ENCODE measurements at regions not wholly inside any gene's neighbourhood (a gene's known extent, or its start where the extent isn't known, plus 50 kb on each side); places are given as distances from the start of the nearest gene placed in this dataset.
"Not testable (repeated sequence)": the region's sequence is repeated elsewhere in the genome, so short reads cannot be mapped to it uniquely, and the experiment has no call there.

DNA sequence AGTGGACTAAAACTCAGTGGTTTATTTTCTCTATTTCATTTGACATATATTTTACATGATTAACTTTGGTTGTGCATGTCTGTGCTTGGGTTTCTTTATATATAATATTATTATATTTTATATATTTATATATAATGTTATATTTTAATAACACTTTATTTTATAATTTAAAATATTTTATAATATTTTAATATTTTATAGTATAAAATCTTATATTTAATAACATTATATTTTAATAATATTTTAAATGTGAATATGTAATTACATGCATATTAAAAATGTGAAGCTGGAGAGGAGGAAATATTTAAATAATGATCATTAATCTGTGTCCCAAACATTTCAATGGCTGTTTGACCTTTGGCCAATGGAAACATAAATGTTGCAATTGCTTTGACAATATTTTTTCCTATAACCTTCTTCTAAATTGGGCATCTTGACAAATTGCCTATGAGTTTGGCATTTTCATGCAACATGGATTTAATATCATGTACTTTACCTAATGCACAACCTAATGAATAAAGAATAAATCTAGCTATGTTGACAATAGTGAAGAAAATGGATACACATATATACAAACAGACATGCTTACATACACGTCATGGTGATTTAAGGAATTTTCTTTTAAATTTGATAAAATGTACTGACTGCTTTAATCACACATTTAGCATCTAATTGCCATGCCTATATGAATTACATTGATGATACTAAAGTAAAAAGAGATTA, 607.1 kb downstream of the SLITRK6 start:
- no peak for DNase-seq

- no peak for DNase-seq
Measured at GRCh38 chr13:85186356-85187045, 612.7 kb downstream of the SLITRK6 start.

DNA sequence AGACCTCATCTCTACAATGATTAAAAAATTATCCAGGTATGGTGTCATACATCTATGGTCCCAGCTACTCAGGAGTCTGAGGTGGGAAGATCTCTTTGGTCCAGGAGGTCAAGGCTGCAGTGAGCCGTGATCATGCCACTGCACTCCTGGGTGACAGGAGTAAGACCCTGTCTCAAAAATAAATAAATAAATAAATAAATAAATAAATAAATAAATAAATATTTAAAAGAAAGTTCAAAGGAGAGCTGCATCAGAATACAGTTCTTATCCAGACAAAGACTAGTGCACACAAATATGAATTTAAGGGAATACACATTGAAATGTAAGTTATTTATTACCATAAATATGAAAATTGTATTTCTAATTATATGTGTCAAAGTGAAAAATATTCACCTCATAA, 624.9 kb downstream of the SLITRK6 start:
- no peak for DNase-seq

GRCh38 chr13:85170372-85170771, 628.8 kb downstream of the SLITRK6 start:
- DNase-seq = no peak

DNA sequence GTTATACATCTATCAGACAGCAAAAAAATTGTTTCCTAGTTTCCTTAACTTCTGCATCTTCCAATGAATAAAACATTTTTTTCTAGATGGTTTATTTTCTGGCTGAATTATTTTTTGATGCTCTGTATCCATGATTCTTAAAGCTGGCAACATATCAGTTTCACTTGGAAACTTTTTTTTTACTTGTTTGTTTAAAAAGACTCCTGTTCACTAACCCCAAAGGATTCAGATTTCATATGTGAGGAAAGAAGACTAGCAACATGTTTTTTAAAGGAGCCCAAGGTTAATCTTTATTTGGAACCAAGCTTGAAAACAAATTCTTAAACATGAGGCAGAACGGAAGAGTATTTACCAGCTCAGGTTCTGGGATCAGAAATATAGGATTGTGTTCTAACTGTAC, 632.3 kb downstream of the SLITRK6 start:
- DNase-seq = no peak

- DNase-seq = no peak
Measured at GRCh38 chr13:85163063-85163462, 636.2 kb downstream of the SLITRK6 start.

DNA sequence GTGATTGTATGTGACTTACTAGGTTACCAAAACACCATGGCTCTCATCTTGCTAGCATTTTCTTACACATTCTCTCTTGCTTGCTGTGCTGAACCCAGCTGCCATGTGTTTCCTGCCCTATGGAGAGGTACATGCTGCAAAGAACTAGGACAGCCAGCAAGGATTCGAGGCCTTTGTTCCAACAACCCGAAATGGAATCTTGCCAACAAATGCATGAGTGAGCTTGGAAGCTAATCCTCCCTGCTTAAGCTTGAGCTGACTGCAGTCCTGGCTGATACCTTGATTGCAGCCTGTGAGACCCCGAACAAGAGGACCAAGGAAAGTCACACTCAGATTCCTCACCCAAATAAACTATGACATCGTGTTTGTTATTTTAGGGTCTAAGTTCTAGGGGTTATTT, 651.2 kb downstream of the SLITRK6 start:
- no peak for DNase-seq

DNA sequence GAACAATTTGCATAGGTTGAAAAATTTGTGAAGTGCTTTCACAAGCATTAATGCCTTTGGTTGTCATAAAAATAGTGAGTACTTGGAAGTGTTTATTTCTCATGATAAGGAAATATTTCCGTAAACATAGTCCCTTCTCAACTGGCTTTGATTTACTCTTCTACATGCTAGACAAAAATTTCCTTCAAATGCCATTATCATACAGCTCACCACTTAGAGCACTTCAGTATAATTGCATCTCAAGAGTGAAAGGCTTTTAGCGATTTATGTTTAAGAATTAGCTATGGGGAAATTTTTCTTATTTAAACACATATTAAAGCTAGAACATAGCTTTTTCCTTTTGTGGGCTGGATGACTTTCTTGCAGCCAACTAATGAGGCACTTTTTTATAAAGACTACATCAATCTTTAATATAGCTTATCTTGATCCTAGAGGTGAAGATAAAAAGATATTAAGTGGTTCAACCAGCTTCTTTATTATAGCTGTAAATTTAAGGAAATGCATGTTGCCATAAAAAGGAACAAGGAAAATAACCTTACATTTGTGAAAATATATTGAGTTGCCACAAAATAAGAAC, 656.8 kb downstream of the SLITRK6 start:
- DNase-seq = no peak

GRCh38 chr13:85141401-85141800, 657.8 kb downstream of the SLITRK6 start:
- DNase-seq = no peak

DNA sequence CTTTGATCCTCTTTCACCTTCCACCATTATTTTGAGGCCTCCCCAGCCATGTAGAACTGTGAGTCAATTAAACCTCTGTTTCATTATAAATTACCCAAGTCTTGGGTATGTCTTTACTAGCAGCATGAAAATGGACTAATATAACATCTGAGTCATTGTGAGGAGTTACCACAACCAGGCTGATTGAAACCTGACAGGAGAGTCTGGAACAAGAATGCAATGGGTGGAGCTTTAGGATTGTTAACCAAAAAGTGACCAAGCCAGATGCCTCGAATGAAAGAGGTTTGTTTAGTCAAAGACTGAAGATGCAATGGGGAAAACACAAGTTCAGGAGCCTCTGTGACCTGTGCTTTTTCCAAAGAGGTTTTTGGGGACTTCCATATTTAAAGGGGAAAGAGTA, 659.0 kb downstream of the SLITRK6 start:
- no peak for DNase-seq

GRCh38 chr13:85137516-85137915, 661.7 kb downstream of the SLITRK6 start:
- no peak for DNase-seq

DNA sequence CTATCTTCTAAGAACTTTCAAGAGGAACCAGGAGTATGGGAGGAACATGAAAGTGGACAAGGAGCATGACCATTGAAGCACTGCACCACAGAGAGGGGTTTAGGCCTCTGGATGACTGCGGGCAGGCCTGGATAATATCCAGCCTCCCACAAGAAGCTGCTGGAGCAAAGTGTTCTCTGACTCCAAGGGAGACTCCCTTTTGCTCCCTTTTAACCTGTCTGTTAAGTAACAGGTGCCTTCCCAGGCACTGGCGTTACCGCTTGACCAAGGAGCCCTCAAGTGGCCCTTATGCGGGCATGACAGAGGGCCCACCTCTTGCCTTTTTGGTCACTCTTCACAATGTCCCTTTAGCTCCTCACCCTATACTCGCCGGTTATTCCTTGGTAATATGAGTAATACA, 666.2 kb downstream of the SLITRK6 start:
- DNase-seq = no peak

- not testable (repeated sequence) for DNase-seq
Measured at GRCh38 chr13:85123501-85123900, 675.7 kb downstream of the SLITRK6 start.

DNA sequence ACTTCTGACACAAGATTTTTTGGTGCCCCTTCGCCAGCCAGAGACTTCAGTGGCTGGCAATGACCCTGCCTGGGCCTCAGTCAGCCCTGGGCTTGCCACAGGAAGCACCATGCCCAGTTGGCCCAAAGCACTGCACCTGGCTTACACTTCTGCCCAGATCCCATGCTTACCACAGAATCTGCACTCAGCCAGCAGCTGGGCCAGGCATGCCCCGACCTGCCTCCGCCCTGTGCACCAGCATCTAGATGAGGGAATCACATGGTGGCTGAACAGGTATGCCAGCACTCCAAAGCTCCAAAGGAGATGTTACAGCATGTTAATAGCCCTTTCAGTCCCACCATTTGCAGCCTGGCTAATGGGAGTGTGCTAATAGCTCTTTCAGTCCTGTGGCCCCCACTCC, 690.9 kb downstream of the SLITRK6 start:
- no peak for DNase-seq

- DNase-seq = no peak
Measured at GRCh38 chr13:85099245-85099644, 700.0 kb downstream of the SLITRK6 start.

DNA sequence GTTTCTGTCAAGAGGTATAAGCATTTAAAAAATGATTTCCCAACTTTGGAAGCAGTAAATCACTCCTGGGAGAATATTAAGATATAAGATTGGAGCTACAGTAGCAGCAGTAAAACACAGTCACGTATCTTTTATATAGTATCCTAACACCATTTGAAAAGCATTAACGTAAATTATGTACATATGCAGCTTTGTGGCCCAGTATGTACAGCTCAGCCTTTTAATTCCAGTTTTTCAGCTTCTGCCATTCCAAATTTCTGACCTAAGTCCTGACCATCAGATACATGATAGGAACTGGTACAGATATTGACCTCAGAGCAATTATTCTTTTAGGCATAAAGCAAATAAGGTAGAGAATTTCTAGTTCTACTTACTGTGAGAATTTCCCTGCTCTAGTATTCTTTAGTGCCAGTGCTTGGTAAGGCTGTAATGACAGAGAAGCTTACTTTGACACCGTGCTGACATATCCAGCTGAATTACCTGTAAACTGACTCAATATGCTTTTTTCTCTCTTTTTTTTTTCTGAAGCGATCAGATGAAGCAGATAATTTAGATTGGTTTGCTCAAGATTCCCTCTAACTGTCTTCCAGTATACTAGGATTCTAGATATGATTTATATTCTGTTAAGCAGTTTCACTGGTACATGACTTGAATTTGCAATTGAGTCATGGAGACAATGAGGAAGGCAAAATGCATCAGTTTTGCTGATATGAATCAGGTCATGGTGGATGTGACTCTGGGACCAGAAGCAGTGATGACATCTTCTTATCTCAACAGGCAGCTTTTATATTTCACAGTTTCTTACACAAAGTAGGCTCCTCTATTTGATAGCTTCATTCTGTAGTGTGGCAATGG, 703.6 kb downstream of the SLITRK6 start:
- no peak for DNase-seq

DNA sequence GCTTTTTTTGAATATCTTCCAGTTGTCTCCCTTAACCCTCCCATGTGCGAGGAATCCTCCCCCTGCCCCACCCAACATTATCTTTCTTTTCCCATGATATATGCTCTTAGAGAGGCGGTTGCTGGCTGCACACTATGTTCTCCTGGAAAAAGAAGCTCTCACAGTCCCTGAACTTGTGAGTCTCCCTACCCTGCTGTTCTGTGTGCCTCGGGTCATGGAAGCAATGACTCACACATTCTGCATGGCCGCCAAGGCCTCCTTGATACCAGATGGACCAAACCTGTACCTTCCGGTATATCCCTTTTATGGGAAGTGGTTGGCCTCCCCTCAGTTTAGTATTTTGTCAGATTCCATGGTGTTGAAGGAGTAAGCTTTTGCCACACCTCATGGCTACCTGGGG, 705.4 kb downstream of the SLITRK6 start:
- no peak for DNase-seq

DNA sequence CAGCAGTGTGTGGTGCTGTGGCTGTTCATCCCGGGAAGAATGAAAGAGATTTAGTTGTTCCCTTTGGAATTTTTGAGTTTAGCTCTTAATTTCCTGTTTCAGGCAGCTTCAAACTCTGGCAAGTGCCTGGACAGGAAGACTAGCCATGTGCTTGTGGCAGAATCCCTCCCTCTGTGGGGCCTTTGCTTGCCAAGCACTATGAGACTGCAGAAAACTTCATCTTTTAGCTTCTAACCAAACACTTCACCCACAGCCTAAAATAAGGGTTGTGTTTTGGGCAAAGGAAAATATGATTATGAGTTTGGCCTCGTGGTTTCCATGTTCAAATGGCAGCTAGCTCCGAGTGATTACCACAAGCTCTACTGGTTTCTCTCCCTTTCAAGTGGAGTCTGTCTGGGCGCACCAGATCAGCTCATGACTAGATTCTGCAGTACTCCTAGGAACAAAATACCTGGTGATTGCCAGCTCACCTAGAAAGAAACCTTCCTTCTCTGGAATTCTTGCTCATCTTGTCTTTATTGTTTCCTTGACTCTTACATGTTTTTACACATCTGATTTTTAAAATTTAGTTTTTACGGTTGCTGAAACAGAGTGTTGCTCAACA, 707.5 kb downstream of the SLITRK6 start:
- no peak for DNase-seq

DNA sequence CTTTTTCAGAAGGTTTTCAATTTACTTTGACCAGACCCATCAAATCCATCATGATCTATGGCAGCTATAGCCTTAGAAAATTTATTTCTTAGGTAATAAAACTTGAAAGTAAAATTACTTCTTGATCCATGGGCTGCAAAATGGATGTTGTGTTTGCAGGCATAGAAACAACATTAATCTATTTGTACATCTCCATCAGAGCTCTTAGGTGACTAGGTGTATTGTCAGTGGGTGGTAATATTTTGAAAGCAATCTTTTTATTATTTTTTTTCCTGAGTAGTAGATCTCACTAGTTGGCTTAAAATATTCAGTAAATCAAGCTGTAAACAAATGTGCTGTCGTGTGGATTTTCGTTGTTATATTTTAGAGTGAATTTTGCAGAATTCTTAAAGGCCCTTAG, 710.0 kb downstream of the SLITRK6 start:
- no peak for DNase-seq

DNA sequence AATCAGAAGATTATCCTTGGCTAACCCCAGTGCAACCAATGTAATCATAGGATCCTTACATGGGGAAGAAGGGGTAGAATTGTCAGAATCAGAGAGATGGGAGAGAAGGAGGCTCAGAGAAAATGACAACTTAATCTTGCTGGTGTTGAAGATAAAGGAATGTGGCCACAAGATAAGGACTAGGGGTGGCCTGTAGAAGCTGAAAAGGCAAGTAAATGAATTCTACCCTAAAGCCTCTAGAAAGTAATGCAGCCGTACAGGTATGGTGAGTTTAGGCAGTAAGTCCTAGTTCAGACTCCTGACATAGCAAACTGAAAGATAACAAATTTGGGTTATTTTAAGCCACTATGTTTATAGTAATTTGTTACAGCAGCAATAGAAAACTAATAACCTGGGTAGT, 718.5 kb downstream of the SLITRK6 start:
- DNase-seq = no peak

GRCh38 chr13:85076343-85076742, 722.9 kb downstream of the SLITRK6 start:
- no peak for DNase-seq

DNA sequence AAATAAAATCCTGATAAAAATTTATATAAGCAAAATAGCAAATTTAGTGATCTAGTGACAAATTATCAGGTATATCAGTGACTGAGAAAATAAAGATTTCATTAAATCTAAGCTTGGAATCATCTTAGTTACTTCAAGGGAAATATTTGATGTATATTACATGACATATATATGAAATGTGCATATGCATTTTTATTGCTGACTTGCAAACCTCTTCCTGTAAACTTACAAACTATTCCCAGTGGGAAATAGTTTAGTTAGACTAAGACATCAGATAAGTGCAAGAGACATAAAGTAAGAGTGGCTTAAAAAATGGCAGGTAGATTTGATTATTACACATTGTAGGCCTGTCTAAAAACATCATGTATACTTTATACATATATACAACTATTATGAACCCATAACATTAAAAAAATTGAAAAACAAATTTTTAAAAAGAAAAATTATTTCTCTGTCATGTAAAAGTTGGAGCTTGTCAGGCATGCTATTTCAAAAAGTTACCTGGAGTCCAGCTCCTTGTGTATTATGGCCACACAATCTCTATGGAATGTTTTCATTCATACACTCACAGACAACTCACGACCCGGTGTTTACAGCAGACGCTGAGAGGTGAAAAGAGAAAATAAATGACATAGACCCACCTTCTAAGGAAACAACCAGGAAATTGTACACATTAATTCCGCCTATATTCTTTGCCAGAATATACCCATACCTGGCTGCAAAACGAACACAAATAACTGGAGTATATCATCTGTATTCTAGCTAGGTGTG, 724.5 kb downstream of the SLITRK6 start:
- no peak for DNase-seq
